Right lobe of liver (tissue), 4 donors: ENCODE measurements at regions not wholly inside any gene's neighbourhood (a gene's known extent, or its start where the extent isn't known, plus 50 kb on each side); places are given as distances from the start of the nearest gene placed in this dataset.

ENCODE experiments used
- POLR2A ChIP-seq: fragments of 450-650 bp; IDR thresholded peaks from one replicate; pipeline ENCODE4 v1.6.1; 2017; ENCODE audit warnings: antibody characterized with exemption, mild to moderate bottlenecking
- TF ChIP-seq, protein P1 (sequence below), 4 donors: fragments of 200-600 bp in 3 of 4; fragments of 450-650 bp in 1 of 4; IDR thresholded peaks; one replicate each; pipeline versions ENCODE4 v1.5.1 to v1.8.0; 2016 to 2022; ENCODE audit warnings: antibody characterized with exemption in 4 of 4, mild to moderate bottlenecking in 2 of 4
- donor health status: DM: no; HTN: no; CAD: no.
- donor health status: DM: no; HTN: no; CAD: no.
- donor health status: DM: no; HTN: yes; CAD: no.

DNA sequence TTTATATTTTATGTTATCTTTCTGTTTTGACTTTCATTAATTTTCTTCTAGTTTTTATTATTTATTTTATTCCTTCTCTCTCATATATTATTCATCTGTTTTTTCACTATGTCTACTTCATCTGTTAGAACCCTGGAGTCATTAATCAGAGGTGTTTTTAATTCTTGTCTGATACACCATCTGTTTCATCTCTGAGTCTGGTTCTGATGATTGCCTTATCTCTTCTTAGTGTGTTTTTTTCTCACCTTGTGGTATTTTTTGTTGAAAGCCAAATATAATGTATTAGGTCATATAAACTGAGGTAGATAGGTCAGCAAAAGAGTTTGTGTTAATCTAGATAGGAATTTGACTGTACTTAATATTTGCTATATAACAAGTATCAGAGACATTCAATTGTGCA, 1005.7 kb upstream of the NCAM2 start:
- TF ChIP-seq, protein P1, sequence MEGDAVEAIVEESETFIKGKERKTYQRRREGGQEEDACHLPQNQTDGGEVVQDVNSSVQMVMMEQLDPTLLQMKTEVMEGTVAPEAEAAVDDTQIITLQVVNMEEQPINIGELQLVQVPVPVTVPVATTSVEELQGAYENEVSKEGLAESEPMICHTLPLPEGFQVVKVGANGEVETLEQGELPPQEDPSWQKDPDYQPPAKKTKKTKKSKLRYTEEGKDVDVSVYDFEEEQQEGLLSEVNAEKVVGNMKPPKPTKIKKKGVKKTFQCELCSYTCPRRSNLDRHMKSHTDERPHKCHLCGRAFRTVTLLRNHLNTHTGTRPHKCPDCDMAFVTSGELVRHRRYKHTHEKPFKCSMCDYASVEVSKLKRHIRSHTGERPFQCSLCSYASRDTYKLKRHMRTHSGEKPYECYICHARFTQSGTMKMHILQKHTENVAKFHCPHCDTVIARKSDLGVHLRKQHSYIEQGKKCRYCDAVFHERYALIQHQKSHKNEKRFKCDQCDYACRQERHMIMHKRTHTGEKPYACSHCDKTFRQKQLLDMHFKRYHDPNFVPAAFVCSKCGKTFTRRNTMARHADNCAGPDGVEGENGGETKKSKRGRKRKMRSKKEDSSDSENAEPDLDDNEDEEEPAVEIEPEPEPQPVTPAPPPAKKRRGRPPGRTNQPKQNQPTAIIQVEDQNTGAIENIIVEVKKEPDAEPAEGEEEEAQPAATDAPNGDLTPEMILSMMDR (IDR thresholded peaks at IDR 0.05): no peak
- TF ChIP-seq POLR2A: no peak
